T-helper 2 cell treated with Interferon-gamma antibody and Interleukin-4, amounts not matched to agents 5 μg/mL and 100 μg/mL, for 36 hours (primary cell): ENCODE measurements at regions not wholly inside any gene's neighbourhood (a gene's known extent, or its start where the extent isn't known, plus 50 kb on each side); places are given as distances from the start of the nearest gene placed in this dataset.

Source experiments
- DNase-seq: peaks from one replicate; pipeline ENCODE4 v3.0.0; 2021; ENCODE audit warnings: low spot score
- H3K27ac Mint-ChIP-seq: one replicate; pipeline ENCODE4 v1.8.0; 2021; ENCODE audit warnings: mild to moderate bottlenecking, mixed read lengths
- H3K27me3 Mint-ChIP-seq: one replicate; pipeline ENCODE4 v1.8.0; 2021; ENCODE audit warnings: low read depth, mixed read lengths
- H3K36me3 Mint-ChIP-seq: one replicate; pipeline ENCODE4 v1.8.0; 2021; ENCODE audit warnings: low read depth, mixed read lengths
- H3K4me1 Mint-ChIP-seq: one replicate; pipeline ENCODE4 v1.8.0; 2021; ENCODE audit warnings: low read depth, mixed read lengths
- H3K4me3 Mint-ChIP-seq: one replicate; pipeline ENCODE4 v1.8.0; 2022; ENCODE audit warnings: mild to moderate bottlenecking, moderate library complexity, mixed read lengths
- H3K9me3 Mint-ChIP-seq: one replicate; pipeline ENCODE4 v1.8.0; 2021; ENCODE audit warnings: mixed read lengths

- no peaks in the 10 kb centered on the region for H3K9me3 Mint-ChIP-seq
- DNase-seq: no peak
- no peak overlapping the region for H3K4me3 Mint-ChIP-seq
- no peaks in the 10 kb centered on the region for H3K4me1 Mint-ChIP-seq
- peaks cover 7% of the 10 kb centered on the region for H3K27me3 Mint-ChIP-seq
- H3K27ac Mint-ChIP-seq: no peak overlapping the region
- no peaks in the 10 kb centered on the region for H3K36me3 Mint-ChIP-seq
Measured at GRCh38 chr2:215572341-215572848, 136.5 kb upstream of the FN1 start.

DNA sequence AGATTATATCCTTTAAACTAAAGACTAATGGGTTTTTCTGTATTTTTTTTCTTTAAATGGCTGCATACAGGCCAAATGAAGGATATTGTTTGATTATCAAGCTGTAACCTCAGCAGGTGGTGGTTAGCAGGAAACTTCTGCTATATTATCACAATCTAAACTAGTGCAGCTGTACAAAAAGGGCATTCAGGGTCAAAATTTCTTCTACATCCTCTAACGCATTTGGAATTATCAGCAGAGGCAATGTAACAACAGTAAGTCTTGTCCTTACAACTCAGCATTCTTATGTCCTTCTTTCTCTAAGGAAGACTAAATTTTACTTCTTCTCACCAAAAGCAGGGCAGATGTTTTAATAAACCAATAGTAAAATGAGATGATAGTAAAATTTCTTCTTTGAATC lies 135.8 kb upstream of the FN1 start:
- Mint-ChIP-seq H3K27ac (no peak overlapping the region), H3K4me1 (no peaks in the 10 kb centered on the region), H3K4me3 (no peak overlapping the region), H3K9me3 (no peaks in the 10 kb centered on the region), H3K36me3 (no peaks in the 10 kb centered on the region), H3K27me3 (peaks cover 7% of the 10 kb centered on the region)
- DNase-seq: no peak

DNA sequence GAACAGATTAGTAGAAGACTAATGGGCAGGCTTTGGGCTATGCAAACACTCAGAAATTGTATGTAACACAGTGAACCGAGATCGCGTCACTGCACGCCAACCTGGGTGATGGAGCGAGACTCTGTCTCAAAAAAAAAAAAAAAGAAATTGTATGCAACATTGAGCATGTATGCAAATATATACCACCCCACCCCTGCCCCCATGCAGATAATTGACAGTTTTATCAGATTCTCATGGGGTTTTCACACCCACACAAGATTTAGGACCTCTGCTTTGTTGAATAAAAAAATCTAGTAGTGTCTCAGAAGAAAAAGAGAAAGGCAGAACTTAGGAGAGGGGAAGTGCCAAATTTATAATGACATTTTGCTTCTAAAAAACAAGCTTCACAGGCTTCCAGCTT lies 131.6 kb upstream of the FN1 start:
- no peaks in the 10 kb centered on the region for H3K36me3 Mint-ChIP-seq
- H3K4me3 Mint-ChIP-seq: no peak overlapping the region
- no peaks in the 10 kb centered on the region for H3K4me1 Mint-ChIP-seq
- H3K9me3 Mint-ChIP-seq: no peaks in the 10 kb centered on the region
- peaks cover 10% of the 10 kb centered on the region for H3K27me3 Mint-ChIP-seq
- H3K27ac Mint-ChIP-seq: no peak overlapping the region
- no peak for DNase-seq

- Mint-ChIP-seq H3K9me3 (no peaks in the 10 kb centered on the region), H3K4me3 (no peak overlapping the region), H3K27ac (no peak overlapping the region), H3K27me3 (peaks cover 8% of the 10 kb centered on the region), H3K4me1 (no peaks in the 10 kb centered on the region), H3K36me3 (no peaks in the 10 kb centered on the region)
- DNase-seq: no peak
Measured at GRCh38 chr2:215565897-215566296, 130.0 kb upstream of the FN1 start.

GRCh38 chr2:215557701-215558100 lies 121.8 kb upstream of the FN1 start:
- H3K27me3 Mint-ChIP-seq: peaks cover 3% of the 10 kb centered on the region

GRCh38 chr2:215556979-215557378 lies 121.1 kb upstream of the FN1 start:
- H3K27me3 Mint-ChIP-seq: peaks cover 3% of the 10 kb centered on the region
- no peaks in the 10 kb centered on the region for H3K36me3 Mint-ChIP-seq
- no peaks in the 10 kb centered on the region for H3K4me1 Mint-ChIP-seq
- no peak overlapping the region for H3K4me3 Mint-ChIP-seq
- no peaks in the 10 kb centered on the region for H3K9me3 Mint-ChIP-seq
- no peak for DNase-seq
- H3K27ac Mint-ChIP-seq: no peak overlapping the region

More at GRCh38 chr2:215557701-215558100, 121.8 kb upstream of the FN1 start:
- Mint-ChIP-seq H3K36me3 (no peaks in the 10 kb centered on the region), H3K9me3 (no peaks in the 10 kb centered on the region), H3K27ac (no peak overlapping the region), H3K4me1 (no peaks in the 10 kb centered on the region), H3K4me3 (no peak overlapping the region)
- no peak for DNase-seq

- Mint-ChIP-seq H3K27ac (no peak overlapping the region), H3K9me3 (no peaks in the 10 kb centered on the region), H3K4me1 (no peaks in the 10 kb centered on the region), H3K4me3 (no peak overlapping the region), H3K27me3 (peaks cover 3% of the 10 kb centered on the region), H3K36me3 (no peaks in the 10 kb centered on the region)
- DNase-seq: no peak
Measured at GRCh38 chr2:215554689-215555498, 119.0 kb upstream of the FN1 start.

- H3K4me1 Mint-ChIP-seq: no peaks in the 10 kb centered on the region
- no peak for DNase-seq
- H3K27ac Mint-ChIP-seq: no peak overlapping the region
- H3K9me3 Mint-ChIP-seq: no peaks in the 10 kb centered on the region
- H3K4me3 Mint-ChIP-seq: no peak overlapping the region
- H3K36me3 Mint-ChIP-seq: no peaks in the 10 kb centered on the region
- H3K27me3 Mint-ChIP-seq: peaks cover 3% of the 10 kb centered on the region
Measured at GRCh38 chr2:215553946-215554345, 118.1 kb upstream of the FN1 start.

GRCh38 chr2:215552144-215552580 lies 116.3 kb upstream of the FN1 start:
- H3K4me3 Mint-ChIP-seq: no peak overlapping the region
- H3K36me3 Mint-ChIP-seq: no peaks in the 10 kb centered on the region
- no peaks in the 10 kb centered on the region for H3K4me1 Mint-ChIP-seq
- DNase-seq: no peak
- no peak overlapping the region for H3K27ac Mint-ChIP-seq
- peaks cover 3% of the 10 kb centered on the region for H3K27me3 Mint-ChIP-seq
- no peaks in the 10 kb centered on the region for H3K9me3 Mint-ChIP-seq

- H3K4me3 Mint-ChIP-seq: no peak overlapping the region
- peaks cover 3% of the 10 kb centered on the region for H3K27me3 Mint-ChIP-seq
- no peak for DNase-seq
- H3K27ac Mint-ChIP-seq: no peak overlapping the region
- no peaks in the 10 kb centered on the region for H3K9me3 Mint-ChIP-seq
- no peaks in the 10 kb centered on the region for H3K36me3 Mint-ChIP-seq
- H3K4me1 Mint-ChIP-seq: no peaks in the 10 kb centered on the region
Measured at GRCh38 chr2:215550331-215550730, 114.5 kb upstream of the FN1 start.

DNA sequence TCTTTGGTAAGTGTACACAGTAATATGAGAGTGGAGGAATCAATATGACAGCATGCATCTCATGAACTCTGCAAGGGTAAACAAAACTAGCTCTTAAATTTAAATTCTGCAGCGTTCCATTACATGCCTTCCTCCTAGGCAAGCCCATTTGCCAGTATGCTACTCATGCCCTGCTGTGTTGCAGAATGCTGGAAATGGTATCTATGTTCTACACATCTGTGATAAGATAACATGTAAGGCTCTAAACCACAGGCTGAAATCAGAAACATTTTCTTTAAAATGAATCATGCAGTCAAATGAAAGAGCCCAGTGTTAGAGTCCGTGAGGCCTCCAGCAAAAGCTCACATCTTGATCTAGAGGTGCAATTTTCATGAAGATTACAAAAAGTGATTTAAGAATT lies 112.8 kb upstream of the FN1 start:
- no peaks in the 10 kb centered on the region for H3K9me3 Mint-ChIP-seq
- peaks cover 3% of the 10 kb centered on the region for H3K27me3 Mint-ChIP-seq
- no peak overlapping the region for H3K27ac Mint-ChIP-seq
- no peaks in the 10 kb centered on the region for H3K36me3 Mint-ChIP-seq
- H3K4me1 Mint-ChIP-seq: no peaks in the 10 kb centered on the region
- DNase-seq: no peak
- no peak overlapping the region for H3K4me3 Mint-ChIP-seq

GRCh38 chr2:215542690-215543089 lies 106.8 kb upstream of the FN1 start:
- no peaks in the 10 kb centered on the region for H3K4me1 Mint-ChIP-seq
- DNase-seq: no peak

DNA sequence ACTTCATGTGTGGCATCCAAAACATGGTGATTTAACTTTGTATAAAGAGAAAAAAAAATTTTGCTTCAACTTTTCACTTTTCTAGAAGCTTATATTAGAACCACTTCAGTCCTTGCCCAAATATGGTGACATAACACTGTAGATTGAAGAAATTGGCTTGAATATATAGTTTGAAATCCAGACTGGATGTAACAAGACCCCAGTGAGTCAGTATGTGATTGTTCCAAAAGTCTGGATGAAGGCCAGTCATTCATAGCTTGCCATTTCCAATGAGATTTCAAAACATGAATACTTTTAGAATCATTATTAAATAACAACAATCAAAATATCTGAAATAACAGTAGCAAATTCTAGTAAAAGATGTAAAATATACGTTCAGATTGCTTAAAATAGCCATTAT lies 104.8 kb upstream of the FN1 start:
- H3K36me3 Mint-ChIP-seq: no peaks in the 10 kb centered on the region
- H3K27me3 Mint-ChIP-seq: no peaks in the 10 kb centered on the region
- no peak overlapping the region for H3K4me3 Mint-ChIP-seq
- no peaks in the 10 kb centered on the region for H3K9me3 Mint-ChIP-seq
- DNase-seq: no peak
- no peaks in the 10 kb centered on the region for H3K4me1 Mint-ChIP-seq
- no peak overlapping the region for H3K27ac Mint-ChIP-seq

More at GRCh38 chr2:215542690-215543089, 106.8 kb upstream of the FN1 start:
- no peak overlapping the region for H3K27ac Mint-ChIP-seq
- no peak overlapping the region for H3K4me3 Mint-ChIP-seq
- H3K27me3 Mint-ChIP-seq: no peaks in the 10 kb centered on the region
- H3K36me3 Mint-ChIP-seq: no peaks in the 10 kb centered on the region
- H3K9me3 Mint-ChIP-seq: no peaks in the 10 kb centered on the region

GRCh38 chr2:215537611-215538010 lies 101.7 kb upstream of the FN1 start:
- Mint-ChIP-seq H3K36me3 (no peaks in the 10 kb centered on the region), H3K4me3 (no peak overlapping the region), H3K27me3 (no peaks in the 10 kb centered on the region), H3K9me3 (no peaks in the 10 kb centered on the region), H3K4me1 (no peaks in the 10 kb centered on the region), H3K27ac (no peak overlapping the region)
- no peak for DNase-seq

GRCh38 chr2:215536510-215536909 lies 100.6 kb upstream of the FN1 start:
- Mint-ChIP-seq H3K9me3 (no peaks in the 10 kb centered on the region), H3K4me3 (no peak overlapping the region), H3K27ac (no peak overlapping the region), H3K36me3 (no peaks in the 10 kb centered on the region), H3K27me3 (no peaks in the 10 kb centered on the region), H3K4me1 (no peaks in the 10 kb centered on the region)
- no peak for DNase-seq
